ENCODE measurements at regions not wholly inside any gene's neighbourhood (a gene's known extent, or its start where the extent isn't known, plus 50 kb on each side); places are given as distances from the start of the nearest gene placed in this dataset.

GRCh38 chr2:78056976-78057375 lies 534.8 kb upstream of the LRRTM4 start:
- Mint-ChIP-seq H3K4me1 (no peaks in the 10 kb centered on the region), H3K4me3 (no peak overlapping the region)

GRCh38 chr2:78061301-78061700 lies 539.1 kb upstream of the LRRTM4 start:
- no peaks in the 10 kb centered on the region for H3K36me3 Mint-ChIP-seq (ENCODE audit: low read depth)
- TF ChIP-seq CTCF (IDR thresholded peaks at IDR 0.05; ENCODE audit: unreplicated experiment in 3 of 3) = no peak
- peaks cover 3% of the 10 kb centered on the region for H3K27me3 Mint-ChIP-seq (ENCODE audit: low read depth)
- H3K4me1 Mint-ChIP-seq = no peaks in the 10 kb centered on the region
- no peak overlapping the region for H3K4me3 Mint-ChIP-seq
- H3K27ac Mint-ChIP-seq = no peak overlapping the region
- peaks cover 4% of the 10 kb centered on the region for H3K9me3 Mint-ChIP-seq

More at GRCh38 chr2:78056976-78057375, 534.8 kb upstream of the LRRTM4 start:
- Mint-ChIP-seq H3K36me3 (ENCODE audit: low read depth) (no peaks in the 10 kb centered on the region), H3K27ac (no peak overlapping the region), H3K9me3 (peaks cover 22% of the 10 kb centered on the region), H3K27me3 (ENCODE audit: low read depth) (peaks cover 6% of the 10 kb centered on the region)
- no peak for TF ChIP-seq CTCF (IDR thresholded peaks at IDR 0.05; ENCODE audit: unreplicated experiment in 3 of 3)

GRCh38 chr2:78061732-78062131 lies 539.6 kb upstream of the LRRTM4 start:
- no peaks in the 10 kb centered on the region for H3K4me1 Mint-ChIP-seq
- peaks cover 4% of the 10 kb centered on the region for H3K9me3 Mint-ChIP-seq
- H3K4me3 Mint-ChIP-seq = no peak overlapping the region
- no peak overlapping the region for H3K27ac Mint-ChIP-seq
- TF ChIP-seq CTCF (IDR thresholded peaks at IDR 0.05; ENCODE audit: unreplicated experiment in 3 of 3) = no peak
- peaks cover 3% of the 10 kb centered on the region for H3K27me3 Mint-ChIP-seq (ENCODE audit: low read depth)
- no peaks in the 10 kb centered on the region for H3K36me3 Mint-ChIP-seq (ENCODE audit: low read depth)

- Mint-ChIP-seq H3K9me3 (peaks cover 2% of the 10 kb centered on the region), H3K4me1 (peaks cover 5% of the 10 kb centered on the region), H3K27me3 (ENCODE audit: low read depth) (peaks cover 3% of the 10 kb centered on the region), H3K36me3 (ENCODE audit: low read depth) (no peaks in the 10 kb centered on the region), H3K27ac (no peak overlapping the region), H3K4me3 (no peak overlapping the region)
- TF ChIP-seq CTCF (IDR thresholded peaks at IDR 0.05; ENCODE audit: unreplicated experiment in 3 of 3) = no peak
These were observed 541.3 kb upstream of the LRRTM4 start for GRCh38 chr2:78063246-78064020.

- H3K4me3 Mint-ChIP-seq = no peak overlapping the region
- H3K36me3 Mint-ChIP-seq (ENCODE audit: low read depth) = no peaks in the 10 kb centered on the region
- no peaks in the 10 kb centered on the region for H3K9me3 Mint-ChIP-seq
- no peaks in the 10 kb centered on the region for H3K27me3 Mint-ChIP-seq (ENCODE audit: low read depth)
- peaks cover 10% of the 10 kb centered on the region for H3K4me1 Mint-ChIP-seq
- H3K27ac Mint-ChIP-seq = no peak overlapping the region
- TF ChIP-seq CTCF (IDR thresholded peaks at IDR 0.05; ENCODE audit: unreplicated experiment in 3 of 3) = no peak
These were observed 543.2 kb upstream of the LRRTM4 start for GRCh38 chr2:78065366-78065765.

GRCh38 chr2:78068808-78069207 lies 546.6 kb upstream of the LRRTM4 start:
- H3K36me3 Mint-ChIP-seq (ENCODE audit: low read depth) = no peaks in the 10 kb centered on the region
- H3K9me3 Mint-ChIP-seq = no peaks in the 10 kb centered on the region
- H3K4me1 Mint-ChIP-seq = peaks cover 14% of the 10 kb centered on the region
- TF ChIP-seq CTCF (IDR thresholded peaks at IDR 0.05; ENCODE audit: unreplicated experiment in 3 of 3) = no peak
- no peak overlapping the region for H3K27ac Mint-ChIP-seq
- H3K4me3 Mint-ChIP-seq = no peak overlapping the region
- no peaks in the 10 kb centered on the region for H3K27me3 Mint-ChIP-seq (ENCODE audit: low read depth)

Data from nephron (organoid).